ENCODE measurements at regions not wholly inside any gene's neighbourhood (a gene's known extent, or its start where the extent isn't known, plus 50 kb on each side); places are given as distances from the start of the nearest gene placed in this dataset.
"Not testable (repeated sequence)": the region's sequence is repeated elsewhere in the genome, so short reads cannot be mapped to it uniquely, and the experiment has no call there.

GRCh38 chr3:5951026-5951425 is 763.5 kb downstream of the EDEM1 start:
- DNase-seq = no peak

- DNase-seq = no peak
These were observed 785.1 kb downstream of the EDEM1 start for GRCh38 chr3:5972586-5972985.

GRCh38 chr3:5974630-5975322 is 787.3 kb downstream of the EDEM1 start:
- no peak for DNase-seq

- no peak for DNase-seq
These were observed 789.8 kb downstream of the EDEM1 start for GRCh38 chr3:5977331-5977730.

- no peak for DNase-seq
These were observed 793.0 kb downstream of the EDEM1 start for GRCh38 chr3:5980475-5980874.

- DNase-seq = no peak
These were observed 807.1 kb downstream of the EDEM1 start for GRCh38 chr3:5994651-5995050.

GRCh38 chr3:6018456-6018855 is 830.9 kb downstream of the EDEM1 start:
- no peak for DNase-seq

GRCh38 chr3:6022621-6023020 is 835.1 kb downstream of the EDEM1 start:
- no peak for DNase-seq

GRCh38 chr3:6025032-6025431 is 835.9 kb upstream of the GRM7 start:
- no peak for DNase-seq

GRCh38 chr3:6030648-6031047 is 830.3 kb upstream of the GRM7 start:
- not testable (repeated sequence) for DNase-seq

- DNase-seq = no peak
These were observed 825.3 kb upstream of the GRM7 start for GRCh38 chr3:6035626-6036025.

- no peak for DNase-seq
These were observed 820.9 kb upstream of the GRM7 start for GRCh38 chr3:6039971-6040370.

GRCh38 chr3:6041894-6042293 is 819.0 kb upstream of the GRM7 start:
- no peak for DNase-seq

GRCh38 chr3:6047016-6047415 is 813.9 kb upstream of the GRM7 start:
- DNase-seq = no peak

GRCh38 chr3:6060251-6060650 is 800.7 kb upstream of the GRM7 start:
- DNase-seq = no peak

GRCh38 chr3:6062261-6063187 is 798.4 kb upstream of the GRM7 start:
- no peak for DNase-seq

- no peak for DNase-seq
These were observed 794.5 kb upstream of the GRM7 start for GRCh38 chr3:6066397-6066796.

GRCh38 chr3:6066868-6067578 is 793.9 kb upstream of the GRM7 start:
- DNase-seq = not testable (repeated sequence)

GRCh38 chr3:6074952-6075351 is 786.0 kb upstream of the GRM7 start:
- DNase-seq = no peak

GRCh38 chr3:6078436-6078835 is 782.5 kb upstream of the GRM7 start:
- no peak for DNase-seq

- no peak for DNase-seq
These were observed 781.9 kb upstream of the GRM7 start for GRCh38 chr3:6079011-6079410.

GRCh38 chr3:6079561-6080179 is 781.2 kb upstream of the GRM7 start:
- no peak for DNase-seq
